Activated CD4-positive, alpha-beta T cell treated with anti-CD3 and anti-CD28 coated beads, Interleukin-2, amount 50 U/mL, for 48 hours (primary cell): ENCODE measurements at regions not wholly inside any gene's neighbourhood (a gene's known extent, or its start where the extent isn't known, plus 50 kb on each side); places are given as distances from the start of the nearest gene placed in this dataset.

Source experiments
- DNase-seq, 2 experiments: peaks; one replicate each; pipeline ENCODE4 v3.0.0-alpha.2; 2020

DNA sequence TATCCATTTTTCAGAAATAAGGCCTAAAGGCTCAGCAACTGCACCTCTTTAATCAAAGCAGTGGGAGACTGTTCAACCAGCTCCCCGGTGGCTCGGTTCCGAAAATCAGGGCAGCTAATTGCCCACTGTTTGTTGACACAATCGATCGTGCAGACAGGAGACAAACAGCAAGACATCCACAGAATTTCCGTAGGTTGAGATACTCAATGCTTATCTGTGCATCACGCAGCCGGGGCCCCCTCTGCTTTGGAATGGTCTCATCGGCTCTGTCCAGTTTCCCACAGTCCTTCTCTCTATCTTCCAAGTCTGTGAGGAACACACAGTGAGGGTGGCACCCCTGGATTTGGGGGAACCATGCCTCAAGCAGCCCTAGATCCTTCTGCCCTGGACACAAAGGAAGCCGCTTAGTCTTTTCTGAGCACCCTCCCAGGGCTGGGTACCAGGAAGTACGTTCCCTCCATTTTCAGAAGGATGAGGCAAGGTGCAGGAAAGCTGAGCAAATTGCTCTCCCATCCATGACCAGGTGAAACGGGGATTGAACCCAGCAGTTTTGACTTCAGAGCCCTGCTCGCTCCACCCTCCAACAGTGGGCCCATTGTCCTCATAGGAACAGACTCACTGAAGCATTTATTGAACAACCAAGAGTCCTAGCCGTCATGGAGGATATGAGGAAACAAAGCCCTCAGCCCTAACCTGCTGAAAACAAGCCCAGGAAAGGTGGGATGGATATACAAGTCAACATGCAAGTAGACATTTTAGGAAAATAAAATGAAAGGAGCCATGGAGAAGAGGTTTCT, 70.7 kb downstream of the C16orf95 start:
- DNase-seq: no peak

- no peak for DNase-seq
Measured at GRCh38 chr16:87248714-87249113, 68.5 kb downstream of the C16orf95 start.

GRCh38 chr16:87249425-87249824, 67.8 kb downstream of the C16orf95 start:
- DNase-seq: no peak

DNA sequence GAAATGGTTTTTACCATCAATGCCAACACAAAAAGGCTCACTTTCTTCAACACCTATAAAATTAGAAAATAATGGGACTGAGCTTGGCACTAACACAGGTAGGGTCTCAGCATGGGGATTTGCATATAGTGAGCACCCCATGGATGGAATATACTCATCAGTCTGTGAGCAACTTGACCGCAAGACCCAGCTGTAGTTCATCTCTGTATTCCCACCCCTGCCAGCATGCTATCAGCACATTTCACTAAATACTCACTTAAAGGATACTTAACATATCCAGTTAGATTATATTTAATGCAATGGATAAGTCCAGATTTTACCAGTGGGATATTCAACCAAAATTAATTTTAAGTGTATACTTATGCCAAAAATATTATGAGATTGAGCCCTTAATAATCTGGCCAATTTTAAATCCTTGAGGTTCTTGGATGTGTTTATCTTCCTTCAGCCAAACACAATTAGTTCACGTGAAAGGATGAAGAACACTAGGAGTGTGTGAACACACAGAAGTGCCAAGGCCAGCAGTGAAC, 66.7 kb downstream of the C16orf95 start:
- no peak for DNase-seq

- DNase-seq: no peak
Measured at GRCh38 chr16:87252269-87252970, 64.8 kb downstream of the C16orf95 start.
